ENCODE measurements at regions not wholly inside any gene's neighbourhood (a gene's known extent, or its start where the extent isn't known, plus 50 kb on each side); places are given as distances from the start of the nearest gene placed in this dataset.

GRCh38 chr20:12074111-12074655 lies 156.5 kb downstream of the BTBD3 start:
- Histone ChIP-seq H3K4me3 (ENCODE audit: insufficient read depth, low read length, poor library complexity, severe bottlenecking) (no peak overlapping the region), H3K36me3 (ENCODE audit: low read length) (no peaks in the 10 kb centered on the region), H3K27me3 (ENCODE audit: low read length) (no peaks in the 10 kb centered on the region), H3F3A (ENCODE audit: insufficient read depth) (no peaks in the 10 kb centered on the region), H3K9me3 (ENCODE audit: insufficient read depth, low read length) (no peaks in the 10 kb centered on the region), H3K9ac (ENCODE audit: low read length) (no peak overlapping the region), H3K4me2 (ENCODE audit: low read depth, low read length, poor library complexity, severe bottlenecking) (no peak overlapping the region), H3K27ac (ENCODE audit: low read depth, low read length) (no peak overlapping the region), H2AFZ (ENCODE audit: low read depth, low read length, severe bottlenecking) (no peak overlapping the region), H3K79me2 (ENCODE audit: insufficient read depth, low read length) (no peaks in the 10 kb centered on the region), H4K20me1 (ENCODE audit: low read depth, low read length) (no peaks in the 10 kb centered on the region), H3K9me2 (replicated peaks; ENCODE audit: insufficient read depth, low read length) (no peaks in the 10 kb centered on the region)
- TF ChIP-seq CTCF (IDR thresholded peaks at IDR 0.05; ENCODE audit: insufficient read depth, low read length, poor library complexity, severe bottlenecking), result no peak
- no peak for TF ChIP-seq EZH2phosphoT487 (conservative IDR thresholded peaks at IDR 0.05; ENCODE audit: low read length)

- no peaks in the 10 kb centered on the region for H3K27me3 ChIP-seq (ENCODE audit: low read length)
- no peak overlapping the region for H2AFZ ChIP-seq (ENCODE audit: low read depth, low read length, severe bottlenecking)
- no peak for TF ChIP-seq EZH2phosphoT487 (conservative IDR thresholded peaks at IDR 0.05; ENCODE audit: low read length)
- TF ChIP-seq CTCF (IDR thresholded peaks at IDR 0.05; ENCODE audit: insufficient read depth, low read length, poor library complexity, severe bottlenecking), result no peak
Observed at GRCh38 chr20:12076200-12076599, 158.5 kb downstream of the BTBD3 start.

GRCh38 chr20:12077875-12078274 lies 160.2 kb downstream of the BTBD3 start:
- no peaks in the 10 kb centered on the region for H3K9me3 ChIP-seq (ENCODE audit: insufficient read depth, low read length)
- TF ChIP-seq EZH2phosphoT487 (conservative IDR thresholded peaks at IDR 0.05; ENCODE audit: low read length) (no peak), CTCF (IDR thresholded peaks at IDR 0.05; ENCODE audit: insufficient read depth, low read length, poor library complexity, severe bottlenecking) (no peak)
- H3K9me2 ChIP-seq (replicated peaks; ENCODE audit: insufficient read depth, low read length), result no peaks in the 10 kb centered on the region
- no peak overlapping the region for H3K9ac ChIP-seq (ENCODE audit: low read length)
- H3K36me3 ChIP-seq (ENCODE audit: low read length), result no peaks in the 10 kb centered on the region
- H3K27me3 ChIP-seq (ENCODE audit: low read length), result no peaks in the 10 kb centered on the region
- H3F3A ChIP-seq (ENCODE audit: insufficient read depth), result no peaks in the 10 kb centered on the region
- no peaks in the 10 kb centered on the region for H4K20me1 ChIP-seq (ENCODE audit: low read depth, low read length)
- H3K4me3 ChIP-seq (ENCODE audit: insufficient read depth, low read length, poor library complexity, severe bottlenecking), result no peak overlapping the region
- H3K79me2 ChIP-seq (ENCODE audit: insufficient read depth, low read length), result no peaks in the 10 kb centered on the region
- no peak overlapping the region for H3K4me2 ChIP-seq (ENCODE audit: low read depth, low read length, poor library complexity, severe bottlenecking)
- H2AFZ ChIP-seq (ENCODE audit: low read depth, low read length, severe bottlenecking), result no peak overlapping the region
- no peak overlapping the region for H3K27ac ChIP-seq (ENCODE audit: low read depth, low read length)

More at GRCh38 chr20:12076200-12076599, 158.5 kb downstream of the BTBD3 start:
- Histone ChIP-seq H3K9ac (ENCODE audit: low read length) (no peak overlapping the region), H3K4me3 (ENCODE audit: insufficient read depth, low read length, poor library complexity, severe bottlenecking) (no peak overlapping the region), H4K20me1 (ENCODE audit: low read depth, low read length) (no peaks in the 10 kb centered on the region), H3K79me2 (ENCODE audit: insufficient read depth, low read length) (no peaks in the 10 kb centered on the region), H3F3A (ENCODE audit: insufficient read depth) (no peaks in the 10 kb centered on the region), H3K36me3 (ENCODE audit: low read length) (no peaks in the 10 kb centered on the region), H3K27ac (ENCODE audit: low read depth, low read length) (no peak overlapping the region), H3K9me3 (ENCODE audit: insufficient read depth, low read length) (no peaks in the 10 kb centered on the region), H3K4me2 (ENCODE audit: low read depth, low read length, poor library complexity, severe bottlenecking) (no peak overlapping the region), H3K9me2 (replicated peaks; ENCODE audit: insufficient read depth, low read length) (no peaks in the 10 kb centered on the region)
